GM23248 (cell line): ENCODE measurements at regions not wholly inside any gene's neighbourhood (a gene's known extent, or its start where the extent isn't known, plus 50 kb on each side); places are given as distances from the start of the nearest gene placed in this dataset.

ENCODE experiments used
- EZH2 ChIP-seq: fragments of 200-600 bp; sonication (generic); IDR thresholded peaks from 2 replicates; pipeline ENCODE4 v1.6.1; 2018; ENCODE audit warnings: antibody characterized with exemption, mild to moderate bottlenecking; ENCODE audit not compliant: insufficient read depth, poor library complexity, severe bottlenecking
- EZH2phosphoT487 ChIP-seq: fragments of 200-600 bp; sonication (generic); IDR thresholded peaks from 2 replicates; pipeline ENCODE4 v1.6.1; 2018; ENCODE audit warnings: antibody characterized with exemption, moderate library complexity, mild to moderate bottlenecking, low read depth; ENCODE audit not compliant: insufficient read depth

DNA sequence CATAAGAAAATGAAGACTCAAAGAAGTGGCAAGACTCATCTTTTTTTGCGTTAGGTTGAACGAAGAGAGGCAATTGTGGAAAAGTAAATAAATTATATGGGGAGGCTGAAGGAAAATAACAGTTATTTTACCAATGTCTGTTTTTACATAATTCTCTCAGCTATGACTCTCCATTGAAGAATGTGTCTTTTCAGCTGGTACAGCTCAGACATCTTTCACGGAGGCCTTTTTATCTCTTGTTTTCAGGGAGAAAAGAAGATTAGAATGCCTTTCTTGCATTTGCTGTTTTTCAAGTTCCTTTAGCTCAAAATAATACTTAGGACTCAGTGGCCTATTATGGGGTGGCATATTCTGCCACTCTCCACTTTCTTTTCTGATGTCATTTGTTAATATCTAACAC is 153.0 kb downstream of the ADAM29 start:
- no peak for TF ChIP-seq EZH2
- TF ChIP-seq EZH2phosphoT487 = no peak
